OCI-LY3 (cell line): ENCODE measurements at regions not wholly inside any gene's neighbourhood (a gene's known extent, or its start where the extent isn't known, plus 50 kb on each side); places are given as distances from the start of the nearest gene placed in this dataset.

ENCODE experiments used
- H2AFZ ChIP-seq: fragments of 200-600, 300-600 bp; shearing (Covaris generic); 2 replicates; pipeline ENCODE4 v1.6.0; 2014; ENCODE audit warnings: antibody characterized with exemption, low read depth, low read length
- H3K27ac ChIP-seq: fragments of 200-600, 300-600 bp; sonication (generic); 2 replicates; pipeline ENCODE4 v1.5.1; 2014; ENCODE audit warnings: mild to moderate bottlenecking, low read length, moderate library complexity, mixed read lengths
- H3K27me3 ChIP-seq: fragments of 200-600, 300-600 bp; sonication (generic); 2 replicates; pipeline ENCODE4 v1.6.1; 2014; ENCODE audit warnings: low read depth, low read length, mixed read lengths
- H3K36me3 ChIP-seq: fragments of 200-600, 300-600 bp; sonication (generic); replicated peaks from 2 replicates; pipeline ENCODE3; 2014; ENCODE audit warnings: low read depth, low read length, mixed read lengths
- H3K4me1 ChIP-seq: fragments of 300-600, 200-600 bp; sonication (generic); 2 replicates; pipeline ENCODE4 v1.6.1; 2014; ENCODE audit warnings: low read length, mixed read lengths
- H3K4me2 ChIP-seq: fragments of 200-600, 300-600 bp; sonication (generic); 2 replicates; pipeline ENCODE4 v1.6.1; 2014; ENCODE audit warnings: low read length, mixed read lengths
- H3K4me3 ChIP-seq: fragments of 300-600, 200-600 bp; sonication (generic); 2 replicates; pipeline ENCODE4 v1.5.1; 2014; ENCODE audit warnings: antibody characterized with exemption, mild to moderate bottlenecking, low read length, moderate library complexity
- H3K79me2 ChIP-seq: fragments of 300-600, 200-600 bp; shearing (Covaris generic); 2 replicates; pipeline ENCODE4 v1.6.1; 2014; ENCODE audit warnings: mild to moderate bottlenecking, low read length, mixed read lengths
- H3K9ac ChIP-seq: fragments of 300-600, 200-600 bp; shearing (Covaris generic); 2 replicates; pipeline ENCODE4 v1.6.0; 2014; ENCODE audit warnings: mild to moderate bottlenecking, low read length, moderate library complexity
- H3K9me3 ChIP-seq: fragments of 200-600, 300-600 bp; shearing (Covaris generic); 2 replicates; pipeline ENCODE4 v1.6.1; 2014; ENCODE audit warnings: low read length, mixed read lengths; ENCODE audit not compliant: insufficient read depth
- H4K20me1 ChIP-seq: fragments of 200-600, 300-600 bp; sonication (generic); 2 replicates; pipeline ENCODE4 v1.6.1; 2016; ENCODE audit warnings: low read length, mixed read lengths; ENCODE audit not compliant: insufficient read depth
- CTCF ChIP-seq: fragments of 200-600, 300-600 bp; sonication (generic); IDR thresholded peaks from 2 replicates; pipeline ENCODE4 v1.5.1; 2014; ENCODE audit warnings: antibody characterized with exemption, low read length, low read depth
- EZH2phosphoT487 ChIP-seq: fragments of 200-600 bp; shearing (Covaris generic); IDR thresholded peaks from 2 replicates; pipeline ENCODE4 v1.6.1; 2018; ENCODE audit warnings: antibody characterized with exemption, mixed run types, low read depth

GRCh38 chr7:4631380-4632179 lies 50.5 kb upstream of the FOXK1 start:
- Histone ChIP-seq H3K79me2 (no peaks in the 10 kb centered on the region), H3K36me3 (no peaks in the 10 kb centered on the region), H3K27me3 (no peaks in the 10 kb centered on the region), H4K20me1 (no peaks in the 10 kb centered on the region), H3K4me2 (no peak overlapping the region), H3K4me3 (no peak overlapping the region), H3K9ac (no peak overlapping the region), H3K9me3 (no peaks in the 10 kb centered on the region), H3K4me1 (no peaks in the 10 kb centered on the region), H2AFZ (no peak overlapping the region), H3K27ac (no peak overlapping the region)
- no peak for TF ChIP-seq CTCF
- no peak for TF ChIP-seq EZH2phosphoT487
